IMR-90 (cell line): ENCODE measurements at regions not wholly inside any gene's neighbourhood (a gene's known extent, or its start where the extent isn't known, plus 50 kb on each side); places are given as distances from the start of the nearest gene placed in this dataset.
"Not testable (repeated sequence)": the region's sequence is repeated elsewhere in the genome, so short reads cannot be mapped to it uniquely, and the experiment has no call there.

Source experiments
- BHLHE40 ChIP-seq: fragments of 150-350 bp; IDR thresholded peaks from 2 replicates; pipeline ENCODE4 v1.6.1; 2016; ENCODE audit warnings: mild to moderate bottlenecking, low read depth, low read length
- CHD1 ChIP-seq: IDR thresholded peaks from 2 replicates; pipeline ENCODE4 v1.6.1; 2012; ENCODE audit warnings: low read depth, low read length, improper control_type of control experiment
- RFX5 ChIP-seq: IDR thresholded peaks from 2 replicates; pipeline ENCODE4 v1.8.0; 2012; ENCODE audit warnings: low read depth, mild to moderate bottlenecking, low read length, moderate library complexity
- TF ChIP-seq, protein P1 (sequence below): conservative IDR thresholded peaks from 2 replicates; pipeline ENCODE4 v1.5.1; 2012; ENCODE audit warnings: mild to moderate bottlenecking, low read depth, low read length, improper control_type of control experiment

DNA sequence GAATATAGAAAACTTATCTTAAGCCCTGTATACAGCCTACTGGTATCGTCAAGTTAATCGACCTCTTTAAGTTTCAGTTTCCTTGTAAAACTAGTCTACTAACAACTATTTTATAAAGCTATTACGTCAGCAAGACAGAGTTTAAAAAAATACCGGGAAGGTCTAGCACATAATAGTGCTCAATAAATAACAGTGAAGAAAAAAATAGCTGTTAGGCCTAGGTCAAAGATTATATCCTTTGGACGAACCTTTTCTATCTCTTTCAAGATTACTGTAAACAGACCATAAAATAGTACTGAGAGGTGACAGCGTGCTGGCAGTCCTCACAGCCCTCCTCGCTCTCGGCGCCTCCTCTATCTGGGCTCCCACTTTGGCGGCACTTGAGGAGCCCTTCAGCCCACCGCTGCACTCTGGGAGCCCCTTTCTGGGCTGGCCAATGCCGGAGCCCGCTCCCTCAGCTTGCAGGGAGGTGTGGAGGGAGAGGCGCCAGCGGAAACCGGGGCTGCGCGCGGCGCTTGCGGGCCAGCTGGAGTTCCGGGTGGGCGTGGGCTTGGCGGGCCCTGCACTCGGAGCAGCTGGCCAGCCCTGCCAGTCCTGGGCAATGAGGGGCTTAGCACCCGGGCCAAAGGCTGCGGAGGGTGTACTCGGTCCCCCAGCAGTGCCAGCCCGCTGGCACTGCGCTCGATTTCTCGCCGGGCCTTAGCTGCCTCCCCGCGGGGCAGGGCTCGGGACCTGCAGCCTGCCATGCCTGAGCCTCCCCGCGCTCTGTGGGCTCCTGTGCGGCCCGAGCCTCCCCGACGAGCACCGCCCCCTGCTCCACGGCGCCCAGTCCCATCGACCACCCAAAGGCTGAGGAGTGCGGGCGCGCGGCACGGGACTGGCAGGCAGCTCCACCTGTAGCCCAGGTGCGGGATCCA is 119.1 kb upstream of the HSF2 start:
- TF ChIP-seq, protein P1, sequence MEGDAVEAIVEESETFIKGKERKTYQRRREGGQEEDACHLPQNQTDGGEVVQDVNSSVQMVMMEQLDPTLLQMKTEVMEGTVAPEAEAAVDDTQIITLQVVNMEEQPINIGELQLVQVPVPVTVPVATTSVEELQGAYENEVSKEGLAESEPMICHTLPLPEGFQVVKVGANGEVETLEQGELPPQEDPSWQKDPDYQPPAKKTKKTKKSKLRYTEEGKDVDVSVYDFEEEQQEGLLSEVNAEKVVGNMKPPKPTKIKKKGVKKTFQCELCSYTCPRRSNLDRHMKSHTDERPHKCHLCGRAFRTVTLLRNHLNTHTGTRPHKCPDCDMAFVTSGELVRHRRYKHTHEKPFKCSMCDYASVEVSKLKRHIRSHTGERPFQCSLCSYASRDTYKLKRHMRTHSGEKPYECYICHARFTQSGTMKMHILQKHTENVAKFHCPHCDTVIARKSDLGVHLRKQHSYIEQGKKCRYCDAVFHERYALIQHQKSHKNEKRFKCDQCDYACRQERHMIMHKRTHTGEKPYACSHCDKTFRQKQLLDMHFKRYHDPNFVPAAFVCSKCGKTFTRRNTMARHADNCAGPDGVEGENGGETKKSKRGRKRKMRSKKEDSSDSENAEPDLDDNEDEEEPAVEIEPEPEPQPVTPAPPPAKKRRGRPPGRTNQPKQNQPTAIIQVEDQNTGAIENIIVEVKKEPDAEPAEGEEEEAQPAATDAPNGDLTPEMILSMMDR: not testable (repeated sequence)
- not testable (repeated sequence) for TF ChIP-seq CHD1, BHLHE40, RFX5
